B cell (primary cell): ENCODE measurements at regions not wholly inside any gene's neighbourhood (a gene's known extent, or its start where the extent isn't known, plus 50 kb on each side); places are given as distances from the start of the nearest gene placed in this dataset.

Source experiments
- ATAC-seq: fragments of 200-7000 bp; cut with Tn5 transposase; one replicate; pipeline ENCODE4 v1.10.0; 2021; ENCODE audit warnings: low read depth, mild to moderate bottlenecking, moderate number of reproducible peaks, moderate library complexity
- CTCF ChIA-PET: fragments of 350-600 bp; sonication (Branson Sonifier 250); formaldehyde crosslinking; loops from one replicate; lab custom pipeline; 2021; ENCODE audit warnings: antibody characterized with exemption, inconsistent platforms; lab: Charles Lee
- POLR2A ChIA-PET: fragments of 350-600 bp; sonication (Branson Sonifier 250); formaldehyde crosslinking; loops from one replicate; lab custom pipeline; 2021; ENCODE audit warnings: antibody characterized with exemption; lab: Charles Lee
- DNase-seq: peaks from one replicate; pipeline ENCODE4 v3.0.0; 2013
- H2AFZ ChIP-seq: 2 replicates; pipeline ENCODE4 v1.6.1; 2012; ENCODE audit warnings: mild to moderate bottlenecking, low read depth, low read length; ENCODE audit not compliant: insufficient read depth, poor library complexity, severe bottlenecking
- H3K27ac ChIP-seq, 2 donors: 1 replicate in 1 of 2; 2 replicates in 1 of 2; pipeline ENCODE4 v1.5.1; 2012 to 2013; ENCODE audit warnings: low read length in 2 of 2, mild to moderate bottlenecking in 2 of 2, moderate library complexity in 1 of 2
- H3K27me3 ChIP-seq, 4 experiments: fragments of 200-600 bp in 1 of 4; sonication (generic) in 1 of 4; replicated peaks in 1 of 4; 1 replicate in 2 of 4; 2 replicates in 2 of 4; pipeline versions ENCODE4 v1.6.1 to v1.7.0; 2013 to 2016; ENCODE audit warnings: low read length in 3 of 4, mild to moderate bottlenecking in 2 of 4, mixed read lengths in 1 of 4, moderate library complexity in 1 of 4; ENCODE audit not compliant: insufficient read depth in 4 of 4, control insufficient read depth in 3 of 4; ENCODE audit errors: control extremely low read depth in 1 of 4
- H3K36me3 ChIP-seq, 2 experiments: replicated peaks in 1 of 2; 1 replicate in 1 of 2; 2 replicates in 1 of 2; pipeline versions ENCODE4 v1.6.1 to v1.7.1; 2013; ENCODE audit warnings: low read length in 1 of 2; ENCODE audit not compliant: insufficient read depth in 2 of 2, control insufficient read depth in 1 of 2; ENCODE audit errors: control extremely low read depth in 1 of 2, extremely low read depth in 1 of 2
- H3K4me1 ChIP-seq, 2 donors: fragments of 200-600 bp in 1 of 2; sonication (generic) in 1 of 2; 1 replicate in 1 of 2; 2 replicates in 1 of 2; pipeline versions ENCODE4 v1.5.1 to v1.6.1; 2013 to 2017; ENCODE audit warnings: low read length in 2 of 2; ENCODE audit not compliant: control insufficient read depth in 2 of 2, insufficient read depth in 2 of 2
- H3K4me2 ChIP-seq: replicated peaks from 2 replicates; pipeline ENCODE3; 2012; ENCODE audit warnings: mild to moderate bottlenecking, low read depth, low read length; ENCODE audit not compliant: poor library complexity, severe bottlenecking
- H3K4me3 ChIP-seq, 5 experiments: fragments of 200-600 bp in 1 of 5; sonication (generic) in 1 of 5; 1 replicate in 3 of 5; 2 replicates in 2 of 5; pipeline versions ENCODE4 v1.5.1 to v1.7.0; 2011 to 2016; ENCODE audit warnings: low read length in 4 of 5, mild to moderate bottlenecking in 4 of 5, low read depth in 2 of 5, control low read depth in 1 of 5, moderate library complexity in 1 of 5; ENCODE audit not compliant: insufficient read depth in 1 of 5; ENCODE audit errors: control extremely low read depth in 1 of 5, extremely low read depth in 1 of 5
- H3K79me2 ChIP-seq: fragments of 200-600 bp; sonication (generic); one replicate; pipeline ENCODE4 v1.6.0; 2016; ENCODE audit warnings: low read length; ENCODE audit not compliant: control insufficient read depth, insufficient read depth
- H3K9ac ChIP-seq: fragments of 200-600 bp; sonication (generic); 2 replicates; pipeline ENCODE4 v1.6.1; 2017; ENCODE audit warnings: mild to moderate bottlenecking, low read length, moderate library complexity
- H3K9me3 ChIP-seq, 3 donors: one replicate each; pipeline versions ENCODE4 v1.6.1 to v1.7.1; 2013; ENCODE audit warnings: low read length in 2 of 3; ENCODE audit not compliant: control insufficient read depth in 2 of 3, insufficient read depth in 1 of 3; ENCODE audit errors: control extremely low read depth in 1 of 3
- H4K20me1 ChIP-seq: 2 replicates; pipeline ENCODE4 v1.6.0; 2012; ENCODE audit warnings: mild to moderate bottlenecking, low read length; ENCODE audit not compliant: insufficient read depth, control insufficient read depth, poor library complexity, severe bottlenecking
- H3K27ac Mint-ChIP-seq: one replicate; pipeline ENCODE4 v1.8.0; 2021; ENCODE audit warnings: mixed read lengths
- H3K27me3 Mint-ChIP-seq: one replicate; pipeline ENCODE4 v1.8.0; 2021; ENCODE audit warnings: mixed read lengths
- H3K4me1 Mint-ChIP-seq: one replicate; pipeline ENCODE4 v1.8.0; 2021; ENCODE audit warnings: mixed read lengths
- H3K4me3 Mint-ChIP-seq: one replicate; pipeline ENCODE4 v1.8.0; 2021; ENCODE audit warnings: mixed read lengths
- H3K9me3 Mint-ChIP-seq: one replicate; pipeline ENCODE4 v1.8.0; 2022; ENCODE audit warnings: mixed read lengths; ENCODE audit not compliant: insufficient read depth
- EZH2 ChIP-seq: IDR thresholded peaks from 2 replicates; pipeline ENCODE4 v1.6.1; 2012; ENCODE audit warnings: borderline replicate concordance, low read depth, mild to moderate bottlenecking, moderate library complexity, low read length; ENCODE audit not compliant: insufficient read depth, poor library complexity, severe bottlenecking
- WGBS: methylation state at CpG from one replicate; pipeline ENCODE4 v1.1.5; 2013; ENCODE audit warnings: missing lambda C conversion rate; ENCODE audit not compliant: insufficient coverage; 5-methylcytosine and 5-hydroxymethylcytosine counted together
- intact Hi-C: fragments of 100-400 bp; cut with micrococcal nuclease; formaldehyde crosslinking; loops from one replicate; pipeline ENCODE4 v1.10.0; 2022
- TF ChIP-seq, protein P1 (sequence below): fragments of 200-600 bp; IDR thresholded peaks from one replicate; pipeline ENCODE4 v1.8.0; 2022; ENCODE audit warnings: antibody characterized with exemption, mild to moderate bottlenecking

GRCh38 chr2:80748592-80748991 lies 444.0 kb upstream of the LRRTM1 start:
- Histone ChIP-seq H3K27me3 (no peaks in the 10 kb centered on the region), H3K4me3 (no peak overlapping the region), H4K20me1 (no peaks in the 10 kb centered on the region), H3K4me2 (no peak overlapping the region), H3K9me3 (peaks cover 0 to 3% (median 1%) of the 10 kb centered on the region in 3 donors), H3K9ac (no peak overlapping the region), H3K36me3 (no peaks in the 10 kb centered on the region), H3K79me2 (no peaks in the 10 kb centered on the region), H3K4me1 (no peaks in the 10 kb centered on the region), H3K27ac (no peak overlapping the region), H2AFZ (no peak overlapping the region)
- H3K27ac Mint-ChIP-seq, result no peak overlapping the region
- no peaks in the 10 kb centered on the region for H3K27me3 Mint-ChIP-seq
- intact Hi-C loops, result no loop called here
- ATAC-seq, result no peak
- no peak for DNase-seq
- ChIA-PET CTCF (no interaction called here), POLR2A (no interaction called here)
- H3K4me3 Mint-ChIP-seq, result no peak overlapping the region
- peaks cover 10% of the 10 kb centered on the region for H3K9me3 Mint-ChIP-seq
- H3K4me1 Mint-ChIP-seq, result no peaks in the 10 kb centered on the region
- TF ChIP-seq, protein P1, sequence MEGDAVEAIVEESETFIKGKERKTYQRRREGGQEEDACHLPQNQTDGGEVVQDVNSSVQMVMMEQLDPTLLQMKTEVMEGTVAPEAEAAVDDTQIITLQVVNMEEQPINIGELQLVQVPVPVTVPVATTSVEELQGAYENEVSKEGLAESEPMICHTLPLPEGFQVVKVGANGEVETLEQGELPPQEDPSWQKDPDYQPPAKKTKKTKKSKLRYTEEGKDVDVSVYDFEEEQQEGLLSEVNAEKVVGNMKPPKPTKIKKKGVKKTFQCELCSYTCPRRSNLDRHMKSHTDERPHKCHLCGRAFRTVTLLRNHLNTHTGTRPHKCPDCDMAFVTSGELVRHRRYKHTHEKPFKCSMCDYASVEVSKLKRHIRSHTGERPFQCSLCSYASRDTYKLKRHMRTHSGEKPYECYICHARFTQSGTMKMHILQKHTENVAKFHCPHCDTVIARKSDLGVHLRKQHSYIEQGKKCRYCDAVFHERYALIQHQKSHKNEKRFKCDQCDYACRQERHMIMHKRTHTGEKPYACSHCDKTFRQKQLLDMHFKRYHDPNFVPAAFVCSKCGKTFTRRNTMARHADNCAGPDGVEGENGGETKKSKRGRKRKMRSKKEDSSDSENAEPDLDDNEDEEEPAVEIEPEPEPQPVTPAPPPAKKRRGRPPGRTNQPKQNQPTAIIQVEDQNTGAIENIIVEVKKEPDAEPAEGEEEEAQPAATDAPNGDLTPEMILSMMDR, result no peak
- TF ChIP-seq EZH2, result no peak

- Mint-ChIP-seq H3K27ac (no peak overlapping the region), H3K4me3 (no peak overlapping the region), H3K27me3 (no peaks in the 10 kb centered on the region), H3K4me1 (no peaks in the 10 kb centered on the region), H3K9me3 (peaks cover 10% of the 10 kb centered on the region)
- ChIA-PET CTCF (no interaction called here), POLR2A (no interaction called here)
- TF ChIP-seq EZH2, result no peak
- TF ChIP-seq, protein P1, result no peak
- Histone ChIP-seq H3K9me3 (peaks cover 0 to 14% (median 0%) of the 10 kb centered on the region in 3 donors), H3K4me1 (no peaks in the 10 kb centered on the region), H3K79me2 (no peaks in the 10 kb centered on the region), H3K36me3 (no peaks in the 10 kb centered on the region), H3K27me3 (no peaks in the 10 kb centered on the region), H3K4me2 (no peak overlapping the region), H3K4me3 (no peak overlapping the region), H4K20me1 (no peaks in the 10 kb centered on the region), H3K9ac (no peak overlapping the region), H3K27ac (no peak overlapping the region), H2AFZ (no peak overlapping the region)
- DNase-seq (no peak), ATAC-seq (no peak)
- intact Hi-C loops, result no loop called here
- no CpG with 5 or more reads among the region's 3 CpGs for WGBS
These were observed 432.5 kb upstream of the LRRTM1 start for GRCh38 chr2:80737047-80737446.
